Keratinocyte (primary cell): ENCODE measurements at regions not wholly inside any gene's neighbourhood (a gene's known extent, or its start where the extent isn't known, plus 50 kb on each side); places are given as distances from the start of the nearest gene placed in this dataset.

Source experiments
- DNase-seq: peaks from one replicate; pipeline ENCODE4 v3.0.0-alpha.2; 2011; ENCODE audit warnings: low read depth, missing footprints, low spot score
- FAIRE-seq: peaks from 2 replicates; lab custom pipeline; 2011; peaks lifted over from hg19 to GRCh38; lab: Jason Lieb, UNC
- H2AFZ ChIP-seq: 2 replicates; pipeline ENCODE4 v1.6.0; 2012; ENCODE audit warnings: low read length, control low read depth, inconsistent platforms; ENCODE audit not compliant: control insufficient read depth
- H3K27ac ChIP-seq: 2 replicates; pipeline ENCODE4 v1.5.1; 2011; ENCODE audit warnings: low read length; ENCODE audit not compliant: control insufficient read depth, insufficient read depth
- H3K27me3 ChIP-seq: 3 replicates; pipeline ENCODE4 v1.6.0; 2011; ENCODE audit warnings: low read length; ENCODE audit not compliant: control insufficient read depth, insufficient read depth; ENCODE audit errors: extremely low read depth
- H3K36me3 ChIP-seq, 2 experiments: 2 replicates in 1 of 2; 3 replicates in 1 of 2; pipeline ENCODE4 v1.5.1; 2011; ENCODE audit warnings: low read length in 2 of 2, mild to moderate bottlenecking in 1 of 2; ENCODE audit not compliant: control insufficient read depth in 2 of 2, insufficient read depth in 2 of 2; ENCODE audit errors: extremely low read depth in 1 of 2
- H3K4me1 ChIP-seq: 3 replicates; pipeline ENCODE4 v1.5.1; 2011; ENCODE audit warnings: low read length; ENCODE audit not compliant: control insufficient read depth, insufficient read depth; ENCODE audit errors: extremely low read depth
- H3K4me2 ChIP-seq: 3 replicates; pipeline ENCODE4 v1.6.0; 2011; ENCODE audit warnings: low read depth, low read length; ENCODE audit not compliant: control insufficient read depth, insufficient read depth; ENCODE audit errors: extremely low read depth
- H3K4me3 ChIP-seq, 3 experiments: fragments of 200-600 bp in 1 of 3; sonication (generic) in 1 of 3; 2 replicates in 2 of 3; 3 replicates in 1 of 3; pipeline ENCODE4 v1.5.1; 2011 to 2016; ENCODE audit warnings: low read length in 3 of 3, mild to moderate bottlenecking in 3 of 3, control low read depth in 2 of 3, inconsistent platforms in 1 of 3, low read depth in 1 of 3, mixed read lengths in 1 of 3, mixed run types in 1 of 3, moderate library complexity in 1 of 3; ENCODE audit not compliant: control insufficient read depth in 2 of 3, insufficient read depth in 2 of 3; ENCODE audit errors: extremely low read depth in 1 of 3
- H3K79me2 ChIP-seq: 2 replicates; pipeline ENCODE4 v1.6.0; 2012; ENCODE audit warnings: low read length; ENCODE audit not compliant: control insufficient read depth, insufficient read depth
- H3K9ac ChIP-seq: 3 replicates; pipeline ENCODE4 v1.6.0; 2011; ENCODE audit warnings: low read length; ENCODE audit not compliant: control insufficient read depth, insufficient read depth; ENCODE audit errors: extremely low read depth
- H3K9me1 ChIP-seq: 3 replicates; pipeline ENCODE4 v1.6.0; 2011; ENCODE audit warnings: low read length; ENCODE audit not compliant: control insufficient read depth, insufficient read depth; ENCODE audit errors: extremely low read depth
- H3K9me3 ChIP-seq: 2 replicates; pipeline ENCODE4 v1.5.1; 2012; ENCODE audit warnings: low read depth, low read length; ENCODE audit not compliant: control insufficient read depth
- H4K20me1 ChIP-seq: 3 replicates; pipeline ENCODE4 v1.6.0; 2011; ENCODE audit warnings: low read length; ENCODE audit not compliant: control insufficient read depth, insufficient read depth; ENCODE audit errors: extremely low read depth
- CTCF ChIP-seq, 3 experiments: IDR thresholded peaks in 1 of 3; conservative IDR thresholded peaks in 1 of 3; optimal IDR thresholded peaks in 1 of 3; 2 replicates in 2 of 3; 3 replicates in 1 of 3; pipeline versions ENCODE3 to v1.5.1; 2011; ENCODE audit warnings: low read length in 3 of 3, mild to moderate bottlenecking in 3 of 3, moderate library complexity in 2 of 3, control low read depth in 1 of 3, inconsistent platforms in 1 of 3; ENCODE audit not compliant: insufficient read depth in 2 of 3; ENCODE audit errors: extremely low read depth in 1 of 3
- EZH2 ChIP-seq: IDR thresholded peaks from one replicate; pipeline ENCODE4 v1.6.1; 2012; ENCODE audit warnings: inconsistent platforms, mild to moderate bottlenecking, low read length, moderate library complexity
- dilution Hi-C: fragments of 300-500 bp; cut with MboI; formaldehyde crosslinking; loops from one replicate; pipeline ENCODE4 v1.7.0; 2020; ENCODE audit warnings: low sequenced_read_pairs; ENCODE audit not compliant: extremely low pct_ligation_motif_present

- no peaks in the 10 kb centered on the region for H3K9me3 ChIP-seq
- H3K27ac ChIP-seq: no peak overlapping the region
- no peak for TF ChIP-seq EZH2
- no peak for TF ChIP-seq CTCF (optimal IDR thresholded peaks at IDR 0.05 in 1 of 3, IDR thresholded peaks at IDR 0.05 in 1 of 3, conservative IDR thresholded peaks at IDR 0.05 in 1 of 3; ENCODE audit: extremely low read depth in 1 of 3, insufficient read depth in 2 of 3, low read length in 3 of 3)
- no peaks in the 10 kb centered on the region for H3K4me1 ChIP-seq
- no peaks in the 10 kb centered on the region for H3K9me1 ChIP-seq
- H4K20me1 ChIP-seq: no peaks in the 10 kb centered on the region
- dilution Hi-C loops: no loop called here
- no peak for FAIRE-seq
- H3K9ac ChIP-seq: no peak overlapping the region
- H3K4me2 ChIP-seq: no peak overlapping the region
- H3K79me2 ChIP-seq: no peaks in the 10 kb centered on the region
- DNase-seq: no peak
- H3K27me3 ChIP-seq: peaks cover 6% of the 10 kb centered on the region
- no peak overlapping the region for H3K4me3 ChIP-seq
- H3K36me3 ChIP-seq: no peaks in the 10 kb centered on the region
- no peak overlapping the region for H2AFZ ChIP-seq
Measured at GRCh38 chr17:74107107-74107506, 96.4 kb upstream of the RPL38 start.

- Histone ChIP-seq H3K4me2 (no peak overlapping the region), H3K36me3 (no peaks in the 10 kb centered on the region), H3K79me2 (no peaks in the 10 kb centered on the region), H3K4me1 (no peaks in the 10 kb centered on the region), H3K27ac (no peak overlapping the region), H2AFZ (no peak overlapping the region), H3K9me1 (no peaks in the 10 kb centered on the region), H3K9ac (no peak overlapping the region), H3K27me3 (peaks cover 4% of the 10 kb centered on the region), H4K20me1 (no peaks in the 10 kb centered on the region), H3K9me3 (no peaks in the 10 kb centered on the region), H3K4me3 (no peak overlapping the region)
- dilution Hi-C loops: no loop called here
- no peak for FAIRE-seq
- TF ChIP-seq CTCF (optimal IDR thresholded peaks at IDR 0.05 in 1 of 3, IDR thresholded peaks at IDR 0.05 in 1 of 3, conservative IDR thresholded peaks at IDR 0.05 in 1 of 3; ENCODE audit: extremely low read depth in 1 of 3, insufficient read depth in 2 of 3, low read length in 3 of 3) (no peak), EZH2 (no peak)
- no peak for DNase-seq
Measured at GRCh38 chr17:74108126-74108705, 95.3 kb upstream of the RPL38 start.
